ENCODE measurements at regions not wholly inside any gene's neighbourhood (a gene's known extent, or its start where the extent isn't known, plus 50 kb on each side); places are given as distances from the start of the nearest gene placed in this dataset.

- TF ChIP-seq CTCF (IDR thresholded peaks at IDR 0.05) (no peak), POLR2A (IDR thresholded peaks at IDR 0.05) (no peak)
These were observed 342.6 kb downstream of the TCERG1L start for GRCh38 chr10:130968964-130969363.
